Neural progenitor cell (in vitro differentiated cells): ENCODE measurements at regions not wholly inside any gene's neighbourhood (a gene's known extent, or its start where the extent isn't known, plus 50 kb on each side); places are given as distances from the start of the nearest gene placed in this dataset.

ENCODE experiments used
- EZH2phosphoT487 ChIP-seq: fragments of 200-600 bp; sonication (generic); IDR thresholded peaks from 2 replicates; pipeline ENCODE4 v1.6.1; 2017; ENCODE audit warnings: antibody characterized with exemption
- TF ChIP-seq, protein P1 (sequence below): fragments of 200-600 bp; sonication (generic); IDR thresholded peaks from 2 replicates; pipeline ENCODE4 v1.5.1; 2017; ENCODE audit warnings: antibody characterized with exemption, mild to moderate bottlenecking

DNA sequence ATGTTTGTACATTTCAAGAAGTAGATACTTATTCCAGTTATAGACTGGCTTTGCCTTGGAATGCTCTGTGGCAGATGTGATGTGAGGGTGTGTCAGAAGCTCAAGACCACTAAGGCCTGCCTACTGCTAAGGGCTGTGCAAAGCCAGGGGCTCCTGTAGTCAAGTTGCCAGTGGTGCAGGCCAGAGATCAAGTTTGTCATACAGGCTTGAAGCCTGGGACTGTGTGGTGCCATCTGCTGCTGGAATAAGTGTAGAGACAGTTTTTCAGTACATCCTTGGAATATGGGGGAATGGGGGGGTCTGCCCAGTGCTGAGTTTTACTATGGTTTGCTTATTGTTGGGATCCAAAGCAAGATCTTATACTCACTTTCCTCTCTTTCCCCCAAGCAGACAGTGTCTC, 649.9 kb upstream of the FOXG1 start:
- TF ChIP-seq, protein P1, sequence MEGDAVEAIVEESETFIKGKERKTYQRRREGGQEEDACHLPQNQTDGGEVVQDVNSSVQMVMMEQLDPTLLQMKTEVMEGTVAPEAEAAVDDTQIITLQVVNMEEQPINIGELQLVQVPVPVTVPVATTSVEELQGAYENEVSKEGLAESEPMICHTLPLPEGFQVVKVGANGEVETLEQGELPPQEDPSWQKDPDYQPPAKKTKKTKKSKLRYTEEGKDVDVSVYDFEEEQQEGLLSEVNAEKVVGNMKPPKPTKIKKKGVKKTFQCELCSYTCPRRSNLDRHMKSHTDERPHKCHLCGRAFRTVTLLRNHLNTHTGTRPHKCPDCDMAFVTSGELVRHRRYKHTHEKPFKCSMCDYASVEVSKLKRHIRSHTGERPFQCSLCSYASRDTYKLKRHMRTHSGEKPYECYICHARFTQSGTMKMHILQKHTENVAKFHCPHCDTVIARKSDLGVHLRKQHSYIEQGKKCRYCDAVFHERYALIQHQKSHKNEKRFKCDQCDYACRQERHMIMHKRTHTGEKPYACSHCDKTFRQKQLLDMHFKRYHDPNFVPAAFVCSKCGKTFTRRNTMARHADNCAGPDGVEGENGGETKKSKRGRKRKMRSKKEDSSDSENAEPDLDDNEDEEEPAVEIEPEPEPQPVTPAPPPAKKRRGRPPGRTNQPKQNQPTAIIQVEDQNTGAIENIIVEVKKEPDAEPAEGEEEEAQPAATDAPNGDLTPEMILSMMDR, result no peak
- no peak for TF ChIP-seq EZH2phosphoT487
